DMS153 treated with DMSO at 0.1 percent for 48 hours (cell line): ENCODE measurements at regions not wholly inside any gene's neighbourhood (a gene's known extent, or its start where the extent isn't known, plus 50 kb on each side); places are given as distances from the start of the nearest gene placed in this dataset.

Source experiments
- DNase-seq: peaks from one replicate; lab custom pipeline; 2025; ENCODE audit not compliant: unreplicated experiment; lab: John Stamatoyannopoulos, UW

DNA sequence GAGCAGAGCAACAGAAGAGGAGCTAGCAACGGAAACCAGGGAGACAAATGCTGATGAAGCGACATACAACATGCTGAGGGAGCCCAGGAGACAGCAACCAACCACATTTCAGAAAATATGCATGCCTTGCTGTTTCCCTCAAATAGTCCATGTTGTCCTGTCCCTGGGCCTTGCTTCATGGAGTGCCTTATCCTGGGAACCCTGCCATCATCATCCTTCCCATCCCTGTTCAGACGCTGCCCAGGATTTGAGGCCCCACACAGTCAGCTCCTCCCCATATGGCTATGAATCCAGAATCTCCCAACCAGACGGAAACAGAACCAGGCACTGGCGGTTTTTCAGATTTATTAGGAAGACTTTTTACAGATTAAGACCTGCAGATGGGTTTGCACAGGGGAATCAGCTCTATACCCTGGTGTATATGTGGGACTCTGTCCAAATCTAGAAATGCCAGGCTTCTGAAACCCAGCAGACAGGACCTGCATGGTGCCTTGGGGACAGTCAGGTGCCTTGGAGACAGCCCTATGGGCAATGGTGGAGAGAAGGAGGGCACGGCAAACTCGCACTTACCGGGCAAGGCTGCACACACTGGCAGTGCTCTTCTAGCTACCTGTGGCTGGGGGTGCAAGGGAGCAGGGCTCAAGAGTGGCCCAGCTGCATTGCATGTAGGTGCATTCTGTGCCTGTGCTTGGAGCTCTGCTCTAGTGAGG lies 199.7 kb upstream of the MAMLD1 start:
- DNase-seq = no peak

DNA sequence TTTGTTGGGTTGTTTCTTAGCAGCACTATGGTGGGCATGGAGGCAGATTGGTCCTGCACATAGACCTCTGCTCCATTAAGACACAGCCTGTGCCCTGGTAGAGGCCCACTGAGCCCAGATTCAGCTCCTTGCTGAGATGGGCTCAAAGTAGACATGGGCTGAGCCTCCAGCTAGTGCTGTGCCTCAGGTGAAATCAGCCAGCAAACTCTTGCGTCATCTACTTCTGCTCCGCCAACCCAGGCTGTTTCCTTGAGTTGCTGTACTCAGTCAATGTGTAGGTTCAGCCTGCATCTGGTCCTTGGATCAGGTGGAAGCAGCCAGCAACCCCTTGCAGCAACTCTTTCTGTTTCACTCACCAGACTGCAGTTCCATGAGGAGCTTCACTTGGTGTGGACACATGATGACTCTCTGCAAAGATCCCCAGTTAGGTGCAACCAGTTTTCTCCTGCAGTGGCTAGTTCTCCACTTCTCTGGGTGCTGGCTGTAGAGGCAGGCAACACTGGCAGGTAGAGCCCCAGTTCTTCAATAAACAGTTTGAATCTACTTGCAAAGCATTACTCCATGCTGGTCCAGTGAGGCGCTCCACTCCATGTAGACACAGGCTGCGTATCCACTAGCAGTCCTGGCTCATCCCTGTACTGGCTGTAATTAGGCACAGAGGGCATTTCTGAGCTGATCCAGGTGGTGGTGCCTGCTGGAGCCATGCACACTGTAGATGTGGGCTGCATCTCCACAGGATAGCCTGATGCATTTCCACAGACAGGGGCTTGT lies 199.0 kb upstream of the MAMLD1 start:
- no peak for DNase-seq

DNA sequence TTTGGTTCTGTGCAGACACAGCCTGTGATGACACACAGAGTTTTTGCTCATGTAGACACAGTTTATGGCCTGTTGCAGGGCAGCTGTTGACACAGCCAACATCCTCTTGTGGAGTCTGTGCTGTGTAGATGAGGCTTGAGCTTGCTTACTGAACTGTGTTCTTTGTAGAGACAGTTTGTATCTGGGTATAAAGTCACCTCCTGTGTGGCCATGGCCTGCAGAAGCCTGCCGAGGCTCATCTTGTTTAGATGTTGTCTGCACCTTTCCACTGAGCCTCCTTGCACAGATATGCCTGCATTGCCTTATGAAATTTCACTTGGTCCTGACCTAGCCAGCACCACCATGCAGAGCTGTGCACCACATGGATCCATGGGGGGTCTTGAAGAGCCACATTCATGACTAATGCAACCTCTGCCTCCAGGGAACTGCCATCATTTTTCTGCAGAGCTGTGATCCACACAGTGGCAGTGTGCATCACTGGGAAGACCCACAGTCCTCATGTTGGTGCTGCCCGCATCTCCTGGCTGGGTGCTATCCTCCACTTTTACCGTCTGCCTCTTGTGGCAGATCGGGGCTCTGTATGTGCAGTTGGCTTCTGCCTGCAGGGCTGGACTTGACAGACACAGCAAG lies 198.0 kb upstream of the MAMLD1 start:
- no peak for DNase-seq

DNA sequence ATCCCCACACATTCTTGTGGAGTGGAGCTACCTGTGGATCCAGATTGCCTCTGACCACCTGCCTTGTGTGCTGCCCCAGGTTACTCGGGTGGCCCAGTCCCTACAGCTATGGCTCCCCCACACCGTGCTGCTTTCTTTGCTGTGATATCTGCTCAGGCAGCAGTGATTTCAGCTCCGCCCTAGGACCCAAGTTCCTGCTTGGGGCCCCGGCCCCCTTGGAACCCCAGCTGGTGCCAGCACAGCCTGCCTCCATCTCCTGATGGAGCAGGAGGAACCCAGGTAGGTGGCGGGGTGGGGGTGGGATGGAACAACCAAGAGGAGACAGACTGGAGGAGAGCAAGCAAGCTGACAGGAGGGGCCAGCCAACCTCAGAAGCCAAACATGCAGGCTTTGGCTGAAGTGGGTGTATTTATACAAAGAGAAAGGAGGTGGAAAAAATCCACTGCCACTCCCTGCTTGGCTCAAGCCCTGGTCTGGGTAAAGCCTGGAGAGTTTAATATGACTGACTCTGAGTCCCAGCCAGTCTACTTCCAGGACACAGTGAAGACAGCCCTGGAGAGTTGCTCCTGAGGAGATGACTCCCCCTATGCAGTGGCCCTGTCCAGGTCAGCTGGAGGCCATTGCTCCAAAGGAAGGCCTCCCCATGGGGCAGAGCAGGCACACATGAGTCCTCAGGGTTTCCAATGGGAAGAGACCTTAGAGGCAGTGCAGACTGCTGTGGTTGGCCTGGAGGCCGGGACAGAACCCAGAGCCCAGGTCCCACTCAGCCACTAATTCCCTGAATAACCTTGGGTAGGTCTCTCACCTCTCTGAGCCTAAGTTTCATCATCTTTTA lies 197.1 kb upstream of the MAMLD1 start:
- no peak for DNase-seq

DNA sequence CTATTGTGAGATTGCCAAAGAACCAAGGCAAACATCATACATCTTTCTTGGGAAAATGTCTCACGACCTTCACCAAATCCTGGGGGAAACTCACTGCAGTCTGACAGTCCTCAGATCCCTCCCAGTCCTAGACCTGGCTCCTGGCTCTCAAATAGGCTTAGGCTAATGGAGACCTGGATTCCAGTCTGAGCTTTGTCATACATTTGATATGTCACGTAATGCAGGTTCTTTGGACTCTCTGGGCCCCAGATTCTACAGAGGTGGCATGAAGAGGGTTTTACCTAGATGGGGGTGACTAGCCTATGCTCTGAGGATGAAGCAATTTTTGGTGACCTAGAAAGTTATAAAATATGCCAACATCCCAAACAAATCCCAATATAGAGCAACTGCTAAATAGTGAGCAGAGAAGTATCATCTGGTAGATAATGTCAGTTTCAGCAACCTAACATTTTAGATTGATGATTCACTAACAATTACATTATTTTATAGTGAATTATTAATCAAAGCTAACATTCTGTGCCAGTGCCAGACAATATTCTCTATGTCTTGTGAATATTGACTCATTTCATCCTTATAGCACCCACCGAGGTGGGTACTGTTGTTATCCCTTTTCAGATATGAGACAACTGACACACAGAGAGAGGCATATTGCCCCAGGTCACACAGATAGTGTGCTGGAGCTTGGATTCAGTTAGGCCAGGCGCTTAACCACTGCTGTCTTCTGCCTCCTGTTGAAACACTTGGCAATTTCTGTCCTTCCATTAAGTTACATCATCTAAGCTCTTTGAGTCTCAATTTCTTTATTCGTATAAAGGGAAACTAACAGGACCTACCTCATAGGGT lies 195.4 kb upstream of the MAMLD1 start:
- DNase-seq = no peak

DNA sequence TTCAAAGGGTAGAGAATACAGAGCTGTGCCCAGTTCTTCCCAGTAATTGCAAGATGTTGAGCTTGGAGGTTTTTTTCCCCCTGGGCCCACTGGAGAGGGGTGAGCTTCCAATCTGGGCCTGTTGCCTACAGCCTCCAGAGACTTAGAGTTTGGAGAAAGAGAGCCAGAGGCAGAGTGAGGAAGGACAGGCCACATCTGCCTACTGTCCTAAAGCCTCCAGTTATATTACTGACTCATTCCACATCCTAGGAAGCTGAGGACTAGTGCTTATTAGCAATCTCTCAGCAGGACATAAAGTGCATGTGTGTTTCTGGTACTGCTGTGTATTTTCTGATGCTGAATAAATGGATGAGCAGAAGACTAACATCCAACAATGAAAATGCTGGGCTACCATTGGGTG lies 181.0 kb upstream of the MAMLD1 start:
- DNase-seq = no peak

DNA sequence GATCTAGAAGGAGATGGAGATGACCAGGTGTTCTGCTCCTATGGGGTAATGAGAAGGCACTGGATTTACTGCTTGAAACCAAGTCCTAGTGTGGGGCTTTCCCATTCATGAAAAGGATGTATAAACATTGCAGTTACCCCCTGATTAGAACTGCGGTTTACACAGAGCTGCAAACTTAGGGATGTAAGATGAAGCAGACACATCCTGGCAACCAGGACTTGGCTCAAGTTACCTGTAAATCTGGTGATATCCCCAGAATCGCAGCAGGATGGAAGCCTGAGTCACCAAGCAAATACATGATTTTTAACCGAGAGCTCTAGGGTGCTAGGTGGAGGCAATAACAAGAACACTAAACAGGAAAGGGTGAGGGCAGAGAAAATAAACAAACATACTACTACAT lies 178.6 kb upstream of the MAMLD1 start:
- no peak for DNase-seq

DNA sequence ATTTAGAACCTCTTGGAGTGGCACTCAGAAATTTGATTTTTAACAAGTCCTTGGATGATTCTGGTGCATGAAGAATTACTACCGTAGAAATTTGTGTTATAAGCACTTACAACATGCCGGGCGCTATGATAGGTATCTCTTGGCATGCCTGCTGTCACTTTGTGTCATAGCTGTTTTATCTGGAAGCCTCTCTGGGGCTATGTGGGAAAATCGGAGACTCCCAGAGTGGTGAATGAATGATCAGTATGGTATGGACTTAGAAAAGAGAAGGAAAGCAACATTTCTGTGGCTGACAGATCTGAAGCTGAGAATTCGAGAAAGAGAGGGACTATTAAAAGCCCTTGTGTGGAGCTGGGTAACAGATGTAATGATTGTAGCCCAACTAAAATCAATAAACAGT lies 177.4 kb upstream of the MAMLD1 start:
- DNase-seq = no peak

DNA sequence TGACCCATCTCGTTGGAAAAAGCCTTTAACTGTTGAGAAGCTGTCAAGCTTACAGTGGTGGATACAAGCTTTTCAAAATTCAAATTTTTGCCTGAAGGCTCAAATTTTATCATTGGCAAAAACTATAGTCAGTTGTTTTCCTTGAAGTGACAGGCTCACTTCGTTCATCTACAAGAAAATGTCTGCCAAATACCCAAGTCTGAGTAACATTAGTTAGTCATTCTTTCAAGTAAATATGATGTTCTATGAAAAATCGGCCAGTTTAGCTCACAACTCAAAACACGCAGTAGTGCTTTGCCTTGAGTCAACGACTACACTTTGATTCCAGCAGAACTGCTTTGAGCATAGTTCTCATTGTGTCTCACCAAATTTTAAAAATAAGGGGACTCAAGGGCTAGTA lies 170.3 kb upstream of the MAMLD1 start:
- DNase-seq = no peak

DNA sequence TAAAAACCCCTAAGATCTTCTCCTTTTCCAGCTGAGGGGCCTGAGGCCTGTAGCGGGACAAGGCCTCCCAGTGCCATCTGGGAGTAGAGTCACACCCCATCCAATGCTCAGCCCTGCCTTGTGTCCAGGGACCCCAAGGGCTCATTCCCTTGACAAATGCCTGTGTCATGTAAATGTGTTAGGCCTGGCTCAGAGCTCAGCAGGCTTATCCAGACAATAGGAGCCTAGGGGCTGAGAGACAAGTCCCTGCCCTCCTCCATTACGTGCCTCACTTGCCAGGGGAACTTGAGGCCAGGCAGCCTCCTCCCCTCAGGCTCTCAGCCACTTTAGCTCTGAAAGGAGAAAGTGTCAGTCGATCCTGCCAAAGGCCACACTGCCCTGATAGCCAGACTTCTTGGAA lies 166.8 kb upstream of the MAMLD1 start:
- DNase-seq = no peak

DNA sequence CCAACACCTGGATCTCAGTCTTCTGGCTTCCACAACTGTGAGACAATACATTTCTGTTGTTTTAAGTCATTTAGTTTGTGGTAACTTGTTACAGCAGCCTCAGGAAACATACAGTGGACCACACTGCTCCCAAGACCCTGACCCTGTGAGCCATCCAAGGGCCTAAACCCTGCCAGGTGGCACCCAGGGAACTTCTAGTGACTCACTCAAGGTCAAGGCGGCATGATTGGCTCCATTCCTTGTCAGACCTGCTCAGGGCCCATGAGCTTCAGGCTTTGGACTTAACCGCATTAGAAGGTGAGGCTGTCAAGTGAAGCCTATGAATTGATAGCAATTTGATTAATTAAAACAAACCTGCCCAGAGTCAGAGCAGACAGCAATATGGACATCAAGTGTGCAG lies 165.7 kb upstream of the MAMLD1 start:
- no peak for DNase-seq

DNA sequence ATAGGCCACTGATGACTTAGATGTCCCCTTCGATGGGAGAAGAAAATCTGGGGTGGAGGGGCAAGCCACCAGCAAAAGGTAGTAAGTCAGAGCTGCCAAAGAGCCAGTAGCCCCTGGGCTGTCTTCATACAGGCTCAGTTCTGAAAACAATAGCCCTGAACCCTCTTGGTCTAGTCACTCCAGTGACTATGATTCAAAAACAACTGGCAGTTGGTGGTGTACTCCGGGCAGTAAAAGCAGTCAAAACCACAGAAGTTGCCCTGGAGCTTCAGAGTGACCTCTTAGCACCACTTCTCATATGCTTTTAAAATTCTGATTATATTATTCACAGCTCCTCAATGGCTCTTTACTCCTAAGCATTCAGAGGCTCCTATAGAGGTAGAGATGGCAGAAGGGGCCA lies 164.3 kb upstream of the MAMLD1 start:
- DNase-seq = no peak

DNA sequence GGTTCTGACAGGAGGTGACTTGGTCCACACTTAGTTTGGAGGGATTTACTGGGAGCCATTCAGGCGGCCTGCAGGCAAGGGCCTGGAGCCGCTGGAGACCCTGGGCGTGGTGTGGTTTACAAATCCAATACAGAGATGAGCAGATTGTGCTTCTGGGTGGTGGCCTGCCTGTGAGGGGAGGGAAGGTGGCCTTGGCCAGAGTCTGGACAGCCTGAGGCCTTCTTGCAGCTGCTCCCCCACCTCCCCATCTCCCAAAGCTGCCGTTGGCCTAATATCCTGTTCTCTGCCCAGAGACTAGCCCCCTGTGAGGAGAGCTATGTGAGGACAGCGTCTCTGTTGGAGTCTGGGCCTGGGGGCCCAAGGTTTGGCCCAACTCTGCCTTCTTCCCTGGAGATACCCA lies 163.9 kb upstream of the MAMLD1 start:
- DNase-seq = no peak

DNA sequence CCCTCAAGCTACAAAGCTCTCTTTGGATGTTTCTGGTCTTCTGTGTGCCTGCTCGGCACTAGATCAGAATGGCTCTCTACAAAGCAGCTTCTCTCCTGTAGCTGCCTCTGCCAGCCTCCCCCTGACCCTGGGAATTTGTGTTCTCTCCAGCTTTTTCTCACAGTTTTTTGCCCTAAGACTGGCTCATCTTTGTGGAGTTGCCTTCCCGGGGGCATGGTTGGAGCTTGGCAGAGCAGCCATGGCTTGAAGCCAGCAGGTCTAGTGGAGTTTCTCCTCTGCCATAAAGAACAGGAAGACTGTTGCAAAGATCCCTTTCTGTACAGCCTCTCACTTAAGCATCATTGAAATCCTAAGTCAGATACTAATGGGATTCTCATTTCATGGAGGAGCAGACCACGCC lies 163.3 kb upstream of the MAMLD1 start:
- DNase-seq = no peak

DNA sequence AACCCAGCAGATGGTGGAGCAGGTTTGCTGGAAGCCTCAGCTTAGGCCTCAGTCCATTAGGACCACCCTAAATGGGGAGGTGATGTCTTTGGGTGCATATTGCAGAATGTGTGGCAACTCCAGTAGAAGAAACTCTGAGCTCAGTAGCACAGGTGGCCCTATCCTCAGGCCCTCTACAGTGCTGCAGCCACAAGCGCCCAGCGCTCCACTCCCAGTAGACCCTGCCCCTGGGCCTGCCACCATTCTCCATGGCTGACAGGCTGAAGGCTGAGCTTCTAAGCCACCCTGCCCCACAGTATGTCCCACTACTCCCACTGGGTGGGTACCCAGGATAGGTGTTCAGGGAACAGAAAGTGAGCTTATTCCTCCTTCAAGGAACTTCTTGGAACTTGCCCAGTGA lies 162.8 kb upstream of the MAMLD1 start:
- no peak for DNase-seq

DNA sequence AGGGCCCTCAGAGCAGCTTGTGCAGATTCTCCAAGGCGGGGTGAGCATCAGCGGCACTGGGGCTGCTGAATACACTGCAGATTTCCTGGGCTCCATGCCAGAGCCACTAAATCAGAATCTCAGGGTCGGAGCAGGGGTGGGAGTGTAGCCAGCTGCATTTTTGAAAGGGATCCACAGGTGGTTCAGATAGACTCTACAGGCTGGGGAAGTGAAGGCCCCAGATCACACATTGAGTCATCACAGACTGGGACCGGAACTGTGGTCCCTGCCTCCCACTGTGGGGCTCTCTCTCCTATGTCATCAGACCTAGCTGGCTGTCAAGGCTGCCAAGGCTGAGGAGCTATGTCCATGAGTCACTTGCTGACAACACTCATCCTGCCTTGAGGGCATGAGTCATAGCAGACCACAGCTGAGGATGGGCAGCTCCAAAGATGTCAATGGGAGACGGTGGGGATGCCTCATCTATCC lies 162.3 kb upstream of the MAMLD1 start:
- peak; percentile 77 for DNase-seq

DNA sequence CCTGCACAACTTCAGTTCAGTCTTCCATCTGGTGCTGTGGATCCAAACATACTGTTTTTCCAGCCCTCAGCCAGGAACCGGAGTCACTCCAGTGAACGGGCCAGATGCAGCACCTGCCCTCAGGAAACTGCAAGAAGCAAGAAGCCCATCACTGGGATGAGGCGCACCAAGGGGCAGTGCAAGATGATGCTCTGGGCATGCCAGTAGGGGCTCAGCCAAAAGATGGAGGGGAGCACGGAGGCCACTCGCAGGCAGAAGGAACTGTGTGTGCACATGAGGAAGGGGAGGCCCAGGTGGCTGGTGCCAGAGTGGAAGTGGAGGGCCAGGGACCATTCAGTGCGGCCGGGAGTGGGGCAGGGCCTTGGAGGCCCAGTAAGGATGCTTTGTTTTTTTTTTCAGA lies 161.7 kb upstream of the MAMLD1 start:
- no peak for DNase-seq

DNA sequence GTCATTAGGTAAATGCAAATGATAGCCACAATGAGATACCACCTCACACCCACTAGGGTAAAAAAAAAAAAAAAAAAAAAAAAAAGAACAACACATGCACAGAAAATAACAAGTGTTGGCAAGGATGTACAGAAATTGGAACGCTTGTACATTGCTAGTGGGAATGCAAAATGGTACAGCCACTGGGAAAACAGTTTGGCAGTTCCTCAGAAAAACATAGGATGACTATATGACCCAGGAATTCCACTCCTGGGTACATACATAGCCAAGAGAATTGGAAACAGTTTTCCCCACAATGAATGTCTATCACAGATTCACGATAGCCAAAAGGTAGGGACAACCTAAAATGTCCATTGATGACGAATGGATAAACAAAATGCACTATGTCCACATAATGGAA lies 161.3 kb upstream of the MAMLD1 start:
- no peak for DNase-seq

DNA sequence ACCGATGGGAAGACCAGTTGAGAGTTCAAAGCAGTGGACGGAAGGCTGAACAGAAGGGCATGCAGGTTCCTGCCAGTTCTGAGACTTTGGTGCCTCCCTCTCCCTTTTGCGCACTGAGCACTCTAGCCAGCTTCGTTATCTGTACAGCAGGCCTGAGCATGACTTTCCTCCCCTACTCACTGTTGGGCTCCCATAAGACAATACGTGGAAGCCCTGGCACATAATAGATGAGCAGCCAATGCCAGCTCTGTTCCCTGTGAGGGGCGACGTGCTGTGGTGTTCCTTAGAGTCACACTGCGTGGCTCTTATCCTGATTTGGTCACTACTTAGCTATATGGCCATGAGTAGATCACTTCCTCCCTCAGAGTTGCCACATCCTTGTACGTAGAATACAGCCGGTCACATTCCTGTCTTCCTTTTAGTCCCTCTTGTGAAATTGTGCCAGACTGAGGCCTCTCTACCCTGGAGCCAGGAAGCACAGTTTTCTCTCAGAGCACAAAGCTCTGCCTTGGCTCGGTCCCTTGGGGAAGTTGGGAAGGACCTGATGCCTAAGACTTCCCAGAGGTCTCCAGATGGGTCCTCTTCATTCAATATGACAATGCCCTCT lies 160.4 kb upstream of the MAMLD1 start:
- DNase-seq = no peak

DNA sequence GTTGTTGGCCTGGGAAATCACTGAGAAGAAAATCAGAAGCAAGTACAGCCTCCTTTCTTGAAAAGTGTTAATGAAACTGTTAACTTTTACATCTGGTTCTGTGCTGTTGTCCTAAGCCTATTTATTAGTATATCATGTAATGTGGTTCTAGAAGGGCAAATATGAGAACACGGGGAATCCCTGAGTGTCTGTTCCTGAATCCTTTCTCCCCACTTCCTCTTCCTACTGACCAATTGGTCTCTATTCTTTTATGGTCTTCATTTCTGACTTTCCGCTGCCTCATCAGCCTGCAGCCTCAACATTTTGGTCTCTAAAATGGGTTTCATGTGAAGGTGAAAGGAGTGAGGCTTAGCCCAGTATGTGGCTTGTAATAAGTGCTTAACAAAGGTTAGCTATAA lies 159.9 kb upstream of the MAMLD1 start:
- DNase-seq = no peak
